Natural killer cell treated with Interleukin-12 subunit alpha and Interleukin-12 subunit beta and Interleukin-15 and Interleukin-18, amount 100 ng/mL, for 72 hours (primary cell): ENCODE measurements at regions not wholly inside any gene's neighbourhood (a gene's known extent, or its start where the extent isn't known, plus 50 kb on each side); places are given as distances from the start of the nearest gene placed in this dataset.

Source experiments
- ATAC-seq, 2 donors: fragments of 150-1000 bp; cut with Tn5 transposase in 1 of 2; sonication (Bioruptor Pico), chemical (Tn5 transposase) in 1 of 2; 2 replicates each; pipeline ENCODE4 v1.10.0; 2021
- DNase-seq: peaks from one replicate; pipeline ENCODE4 v3.0.0; 2022; ENCODE audit warnings: low spot score
- H3K27ac Mint-ChIP-seq, 2 donors: 1 replicate in 1 of 2; 2 replicates in 1 of 2; pipeline ENCODE4 v1.8.0; 2022; ENCODE audit warnings: mixed read lengths in 2 of 2, mild to moderate bottlenecking in 1 of 2, moderate library complexity in 1 of 2
- H3K27me3 Mint-ChIP-seq, 2 donors: 1 replicate in 1 of 2; 2 replicates in 1 of 2; pipeline ENCODE4 v1.8.0; 2022; ENCODE audit warnings: mixed read lengths in 2 of 2
- H3K36me3 Mint-ChIP-seq: one replicate; pipeline ENCODE4 v1.8.0; 2022; ENCODE audit warnings: mixed read lengths
- H3K4me1 Mint-ChIP-seq, 2 donors: 1 replicate in 1 of 2; 2 replicates in 1 of 2; pipeline ENCODE4 v1.8.0; 2022; ENCODE audit warnings: low read depth in 2 of 2, mixed read lengths in 2 of 2, mild to moderate bottlenecking in 1 of 2
- H3K4me3 Mint-ChIP-seq: one replicate; pipeline ENCODE4 v1.8.0; 2022; ENCODE audit warnings: mixed read lengths
- H3K9me3 Mint-ChIP-seq: 2 replicates; pipeline ENCODE4 v1.8.0; 2022; ENCODE audit warnings: mixed read lengths

GRCh38 chr13:81990652-81991051 is 1649.7 kb upstream of the SPRY2 start:
- H3K4me3 Mint-ChIP-seq, result no peak overlapping the region
- ATAC-seq, result no peak
- H3K27me3 Mint-ChIP-seq, result no peaks in the 10 kb centered on the region
- no peaks in the 10 kb centered on the region for H3K4me1 Mint-ChIP-seq
- peaks cover 5% of the 10 kb centered on the region for H3K36me3 Mint-ChIP-seq
- peaks cover 5% of the 10 kb centered on the region for H3K9me3 Mint-ChIP-seq
- DNase-seq, result no peak
- no peak overlapping the region for H3K27ac Mint-ChIP-seq

- Mint-ChIP-seq H3K36me3 (peaks cover 5% of the 10 kb centered on the region), H3K9me3 (peaks cover 8% of the 10 kb centered on the region), H3K4me1 (no peaks in the 10 kb centered on the region), H3K4me3 (no peak overlapping the region), H3K27ac (no peak overlapping the region), H3K27me3 (no peaks in the 10 kb centered on the region)
- DNase-seq (no peak), ATAC-seq (no peak)
Measured at GRCh38 chr13:81988567-81988966, 1647.6 kb upstream of the SPRY2 start.

- Mint-ChIP-seq H3K4me3 (no peak overlapping the region), H3K36me3 (peaks cover 5% of the 10 kb centered on the region), H3K27me3 (no peaks in the 10 kb centered on the region), H3K27ac (no peak overlapping the region), H3K9me3 (peaks cover 10% of the 10 kb centered on the region), H3K4me1 (no peaks in the 10 kb centered on the region)
- ATAC-seq (no peak), DNase-seq (no peak)
Measured at GRCh38 chr13:81987677-81988357, 1646.9 kb upstream of the SPRY2 start.

GRCh38 chr13:81987159-81987558 is 1646.2 kb upstream of the SPRY2 start:
- ATAC-seq (no peak), DNase-seq (no peak)
- no peak overlapping the region for H3K27ac Mint-ChIP-seq
- H3K27me3 Mint-ChIP-seq, result no peaks in the 10 kb centered on the region
- peaks cover 11% of the 10 kb centered on the region for H3K9me3 Mint-ChIP-seq
- no peak overlapping the region for H3K4me3 Mint-ChIP-seq
- peaks cover 5% of the 10 kb centered on the region for H3K36me3 Mint-ChIP-seq
- H3K4me1 Mint-ChIP-seq, result no peaks in the 10 kb centered on the region

- Mint-ChIP-seq H3K9me3 (peaks cover 16% of the 10 kb centered on the region), H3K27me3 (no peaks in the 10 kb centered on the region), H3K36me3 (peaks cover 5% of the 10 kb centered on the region), H3K4me1 (no peaks in the 10 kb centered on the region), H3K4me3 (no peak overlapping the region), H3K27ac (no peak overlapping the region)
- DNase-seq (no peak), ATAC-seq (no peak)
Measured at GRCh38 chr13:81986308-81986707, 1645.4 kb upstream of the SPRY2 start.

GRCh38 chr13:81957121-81957520 is 1616.2 kb upstream of the SPRY2 start:
- no peak overlapping the region for H3K27ac Mint-ChIP-seq

GRCh38 chr13:81929988-81930387 is 1589.1 kb upstream of the SPRY2 start:
- Mint-ChIP-seq H3K4me3 (no peak overlapping the region), H3K4me1 (no peaks in the 10 kb centered on the region), H3K27me3 (no peaks in the 10 kb centered on the region), H3K27ac (no peak overlapping the region), H3K36me3 (no peaks in the 10 kb centered on the region), H3K9me3 (peaks cover 14% of the 10 kb centered on the region)
- DNase-seq (no peak), ATAC-seq (no peak)

More at GRCh38 chr13:81957121-81957520, 1616.2 kb upstream of the SPRY2 start:
- ATAC-seq (no peak), DNase-seq (no peak)
- H3K27me3 Mint-ChIP-seq, result no peaks in the 10 kb centered on the region
- no peaks in the 10 kb centered on the region for H3K4me1 Mint-ChIP-seq
- H3K36me3 Mint-ChIP-seq, result no peaks in the 10 kb centered on the region
- no peak overlapping the region for H3K4me3 Mint-ChIP-seq
- H3K9me3 Mint-ChIP-seq, result peaks cover 17% of the 10 kb centered on the region

- Mint-ChIP-seq H3K36me3 (no peaks in the 10 kb centered on the region), H3K27me3 (no peaks in the 10 kb centered on the region), H3K9me3 (peaks cover under 1% of the 10 kb centered on the region), H3K4me3 (no peak overlapping the region), H3K27ac (no peak overlapping the region), H3K4me1 (no peaks in the 10 kb centered on the region)
- DNase-seq (no peak), ATAC-seq (no peak)
Measured at GRCh38 chr13:81927347-81927746, 1586.4 kb upstream of the SPRY2 start.

GRCh38 chr13:81917810-81918209 is 1576.9 kb upstream of the SPRY2 start:
- no peak for ATAC-seq

GRCh38 chr13:81916461-81916860 is 1575.5 kb upstream of the SPRY2 start:
- Mint-ChIP-seq H3K27ac (no peak overlapping the region), H3K4me1 (no peaks in the 10 kb centered on the region), H3K36me3 (peaks cover under 1% of the 10 kb centered on the region), H3K4me3 (no peak overlapping the region), H3K27me3 (no peaks in the 10 kb centered on the region), H3K9me3 (peaks cover 5% of the 10 kb centered on the region)
- ATAC-seq, result no peak
- DNase-seq, result no peak

More at GRCh38 chr13:81917810-81918209, 1576.9 kb upstream of the SPRY2 start:
- peaks cover 5% of the 10 kb centered on the region for H3K36me3 Mint-ChIP-seq
- no peak for DNase-seq
- no peaks in the 10 kb centered on the region for H3K4me1 Mint-ChIP-seq
- no peaks in the 10 kb centered on the region for H3K27me3 Mint-ChIP-seq
- H3K4me3 Mint-ChIP-seq, result no peak overlapping the region
- H3K27ac Mint-ChIP-seq, result no peak overlapping the region
- peaks cover 7% of the 10 kb centered on the region for H3K9me3 Mint-ChIP-seq

- ATAC-seq, result no peak
- Mint-ChIP-seq H3K27ac (no peak overlapping the region), H3K9me3 (peaks cover 12% of the 10 kb centered on the region), H3K4me3 (no peak overlapping the region), H3K27me3 (no peaks in the 10 kb centered on the region), H3K36me3 (peaks cover 5% of the 10 kb centered on the region), H3K4me1 (no peaks in the 10 kb centered on the region)
- no peak for DNase-seq
Measured at GRCh38 chr13:81907787-81908372, 1567.0 kb upstream of the SPRY2 start.

- no peaks in the 10 kb centered on the region for H3K4me1 Mint-ChIP-seq
- ATAC-seq (no peak), DNase-seq (no peak)
- no peak overlapping the region for H3K4me3 Mint-ChIP-seq
- H3K27ac Mint-ChIP-seq, result no peak overlapping the region
- H3K27me3 Mint-ChIP-seq, result no peaks in the 10 kb centered on the region
- H3K9me3 Mint-ChIP-seq, result peaks cover 16% of the 10 kb centered on the region
- peaks cover 10% of the 10 kb centered on the region for H3K36me3 Mint-ChIP-seq
Measured at GRCh38 chr13:81888855-81889254, 1547.9 kb upstream of the SPRY2 start.

- no peaks in the 10 kb centered on the region for H3K4me1 Mint-ChIP-seq
- H3K9me3 Mint-ChIP-seq, result peaks cover 26% of the 10 kb centered on the region
- H3K36me3 Mint-ChIP-seq, result peaks cover 3% of the 10 kb centered on the region
- H3K4me3 Mint-ChIP-seq, result no peak overlapping the region
- ATAC-seq, result no peak
- no peak overlapping the region for H3K27ac Mint-ChIP-seq
- no peak for DNase-seq
- no peaks in the 10 kb centered on the region for H3K27me3 Mint-ChIP-seq
Measured at GRCh38 chr13:81874681-81875661, 1534.0 kb upstream of the SPRY2 start.

GRCh38 chr13:81874253-81874652 is 1533.3 kb upstream of the SPRY2 start:
- Mint-ChIP-seq H3K4me1 (no peaks in the 10 kb centered on the region), H3K27me3 (no peaks in the 10 kb centered on the region), H3K4me3 (no peak overlapping the region), H3K36me3 (peaks cover 10% of the 10 kb centered on the region), H3K9me3 (peaks cover 31% of the 10 kb centered on the region), H3K27ac (no peak overlapping the region)
- ATAC-seq (no peak), DNase-seq (no peak)
